Sigmoid colon (tissue), 6 donors: ENCODE measurements at regions not wholly inside any gene's neighbourhood (a gene's known extent, or its start where the extent isn't known, plus 50 kb on each side); places are given as distances from the start of the nearest gene placed in this dataset.

ENCODE experiments used
- DNase-seq: peaks from one replicate; pipeline ENCODE4 v3.0.0-alpha.2; 2019
- H3K27ac ChIP-seq, 4 donors: fragments of 200-600 bp; sonication (generic); one replicate each; pipeline ENCODE4 v1.5.1; 2016 to 2019; ENCODE audit warnings: mild to moderate bottlenecking in 1 of 4
- H3K27me3 ChIP-seq, 3 donors: fragments of 200-600 bp; sonication (generic); one replicate each; pipeline ENCODE4 v1.5.1; 2019; ENCODE audit warnings: mild to moderate bottlenecking in 1 of 3
- H3K36me3 ChIP-seq, 4 donors: fragments of 200-600 bp; sonication (generic); one replicate each; pipeline ENCODE4 v1.5.1; 2016 to 2019
- H3K4me1 ChIP-seq, 4 donors: fragments of 200-600 bp; sonication (generic); one replicate each; pipeline ENCODE4 v1.5.1; 2017 to 2019
- H3K4me3 ChIP-seq, 4 donors: fragments of 200-600 bp; sonication (generic); one replicate each; pipeline ENCODE4 v1.5.1; 2017 to 2019; ENCODE audit warnings: mild to moderate bottlenecking in 2 of 4, moderate library complexity in 1 of 4
- H3K9me3 ChIP-seq, 4 donors: fragments of 200-600 bp in 3 of 4; sonication (generic) in 3 of 4; one replicate each; pipeline versions ENCODE4 v1.5.1 to v1.6.1; 2013 to 2019
- EP300 ChIP-seq, 4 donors: sonication (generic); formaldehyde crosslinking; IDR thresholded peaks; one replicate each; pipeline ENCODE4 v1.6.1; 2017; ENCODE audit warnings: antibody characterized with exemption in 4 of 4
- POLR2A ChIP-seq, 2 donors: fragments of 450-650 bp; IDR thresholded peaks; one replicate each; pipeline ENCODE4 v1.6.1; 2016; ENCODE audit warnings: antibody characterized with exemption in 2 of 2, mild to moderate bottlenecking in 2 of 2, moderate library complexity in 2 of 2
- POLR2AphosphoS5 ChIP-seq, 4 donors: sonication (generic); formaldehyde crosslinking; IDR thresholded peaks; one replicate each; pipeline ENCODE4 v1.6.1; 2017; ENCODE audit warnings: antibody characterized with exemption in 4 of 4
- WGBS, 2 donors: extraction: QIAGEN DNeasy Blood & Tissue Kit; methylation state at CpG; one replicate each; pipeline ENCODE4 v1.1.7; 2013; 5-methylcytosine and 5-hydroxymethylcytosine counted together
- intact Hi-C: fragments of 100-400 bp; cut with DNase I; formaldehyde crosslinking; loops from one replicate; pipeline ENCODE4 v1.15.1; 2023
- TF ChIP-seq, protein P1 (sequence below), 4 experiments: fragments of 450-650 bp in 3 of 4; fragments of 200-600 bp in 1 of 4; IDR thresholded peaks; one replicate each; pipeline ENCODE4 v1.5.1; 2016 to 2019; ENCODE audit warnings: antibody characterized with exemption in 4 of 4, mild to moderate bottlenecking in 3 of 4, moderate library complexity in 2 of 4
- donor health status: healthy with polysubstance abuse.
- donor health status: healthy.

- peak; percentile 25 for DNase-seq
- TF ChIP-seq EP300 (IDR thresholded peaks at IDR 0.05) (no peak), POLR2A (IDR thresholded peaks at IDR 0.05) (no peak), POLR2AphosphoS5 (IDR thresholded peaks at IDR 0.05) (no peak)
- TF ChIP-seq, protein P1, sequence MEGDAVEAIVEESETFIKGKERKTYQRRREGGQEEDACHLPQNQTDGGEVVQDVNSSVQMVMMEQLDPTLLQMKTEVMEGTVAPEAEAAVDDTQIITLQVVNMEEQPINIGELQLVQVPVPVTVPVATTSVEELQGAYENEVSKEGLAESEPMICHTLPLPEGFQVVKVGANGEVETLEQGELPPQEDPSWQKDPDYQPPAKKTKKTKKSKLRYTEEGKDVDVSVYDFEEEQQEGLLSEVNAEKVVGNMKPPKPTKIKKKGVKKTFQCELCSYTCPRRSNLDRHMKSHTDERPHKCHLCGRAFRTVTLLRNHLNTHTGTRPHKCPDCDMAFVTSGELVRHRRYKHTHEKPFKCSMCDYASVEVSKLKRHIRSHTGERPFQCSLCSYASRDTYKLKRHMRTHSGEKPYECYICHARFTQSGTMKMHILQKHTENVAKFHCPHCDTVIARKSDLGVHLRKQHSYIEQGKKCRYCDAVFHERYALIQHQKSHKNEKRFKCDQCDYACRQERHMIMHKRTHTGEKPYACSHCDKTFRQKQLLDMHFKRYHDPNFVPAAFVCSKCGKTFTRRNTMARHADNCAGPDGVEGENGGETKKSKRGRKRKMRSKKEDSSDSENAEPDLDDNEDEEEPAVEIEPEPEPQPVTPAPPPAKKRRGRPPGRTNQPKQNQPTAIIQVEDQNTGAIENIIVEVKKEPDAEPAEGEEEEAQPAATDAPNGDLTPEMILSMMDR (IDR thresholded peaks at IDR 0.05) = no peak
Measured at GRCh38 chr18:79582978-79583377, 96.6 kb upstream of the CTDP1 start.

DNA sequence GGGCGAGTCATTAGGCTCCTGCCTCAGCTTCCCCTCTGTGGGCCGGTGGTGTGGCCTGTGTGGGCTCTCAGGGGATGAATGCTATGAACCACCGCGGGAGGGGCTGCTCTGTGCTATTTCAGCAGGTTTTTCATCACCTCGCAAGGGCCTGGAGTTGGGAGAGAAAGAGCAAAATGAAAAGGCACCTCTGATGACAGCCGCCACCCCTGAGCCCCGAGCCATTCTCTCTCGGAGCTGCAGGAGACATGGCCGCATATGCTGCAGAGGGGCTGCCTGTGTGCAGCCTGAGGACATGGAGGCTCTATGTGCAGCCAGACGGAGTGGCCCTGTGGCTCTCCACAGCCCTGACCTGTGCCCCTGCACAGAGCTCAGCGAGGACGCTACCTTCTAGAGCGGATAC lies 96.2 kb upstream of the CTDP1 start:
- Histone ChIP-seq H3K4me1 (peaks cover 0 to 19% (median 17%) of the 10 kb centered on the region in 4 donors), H3K36me3 (no peaks in the 10 kb centered on the region), H3K27me3 (no peaks in the 10 kb centered on the region), H3K27ac (no peak overlapping the region), H3K4me3 (no peak overlapping the region), H3K9me3 (no peaks in the 10 kb centered on the region)
- DNase-seq = no peak
- intact Hi-C loops = no loop called here
- WGBS, 2 donors = 91 to 95% methylated on average over 13 of the region's 13 CpGs
- no peak for TF ChIP-seq POLR2A (IDR thresholded peaks at IDR 0.05)
- no peak for TF ChIP-seq EP300 (IDR thresholded peaks at IDR 0.05)
- TF ChIP-seq POLR2AphosphoS5 (IDR thresholded peaks at IDR 0.05) = no peak
- TF ChIP-seq, protein P1 (IDR thresholded peaks at IDR 0.05) = no peak

More at GRCh38 chr18:79582978-79583377, 96.6 kb upstream of the CTDP1 start:
- no peaks in the 10 kb centered on the region for H3K9me3 ChIP-seq
- no peaks in the 10 kb centered on the region for H3K36me3 ChIP-seq
- no peak overlapping the region for H3K4me3 ChIP-seq
- intact Hi-C loops = no loop called here
- H3K4me1 ChIP-seq = peaks cover 0 to 18% (median 13%) of the 10 kb centered on the region in 4 donors
- 87 to 93% methylated on average over 8 of the region's 8 CpGs for WGBS, 2 donors
- H3K27ac ChIP-seq = no peak overlapping the region
- H3K27me3 ChIP-seq = no peaks in the 10 kb centered on the region

- DNase-seq = peak; percentile 44
- TF ChIP-seq POLR2AphosphoS5 (IDR thresholded peaks at IDR 0.05) (no peak), POLR2A (IDR thresholded peaks at IDR 0.05) (no peak), EP300 (IDR thresholded peaks at IDR 0.05) (no peak)
- TF ChIP-seq, protein P1 (IDR thresholded peaks at IDR 0.05) = no peak
- H3K27ac ChIP-seq = no peak overlapping the region
- 29 to 69% methylated on average over 15 of the region's 15 CpGs for WGBS, 2 donors
- H3K36me3 ChIP-seq = no peaks in the 10 kb centered on the region
- intact Hi-C loops = no loop called here
- peaks cover 0 to 23% (median 22%) of the 10 kb centered on the region in 4 donors for H3K4me1 ChIP-seq
- no peaks in the 10 kb centered on the region for H3K9me3 ChIP-seq
- no peak overlapping the region for H3K4me3 ChIP-seq
- no peaks in the 10 kb centered on the region for H3K27me3 ChIP-seq
Measured at GRCh38 chr18:79583984-79584401, 95.6 kb upstream of the CTDP1 start.

DNA sequence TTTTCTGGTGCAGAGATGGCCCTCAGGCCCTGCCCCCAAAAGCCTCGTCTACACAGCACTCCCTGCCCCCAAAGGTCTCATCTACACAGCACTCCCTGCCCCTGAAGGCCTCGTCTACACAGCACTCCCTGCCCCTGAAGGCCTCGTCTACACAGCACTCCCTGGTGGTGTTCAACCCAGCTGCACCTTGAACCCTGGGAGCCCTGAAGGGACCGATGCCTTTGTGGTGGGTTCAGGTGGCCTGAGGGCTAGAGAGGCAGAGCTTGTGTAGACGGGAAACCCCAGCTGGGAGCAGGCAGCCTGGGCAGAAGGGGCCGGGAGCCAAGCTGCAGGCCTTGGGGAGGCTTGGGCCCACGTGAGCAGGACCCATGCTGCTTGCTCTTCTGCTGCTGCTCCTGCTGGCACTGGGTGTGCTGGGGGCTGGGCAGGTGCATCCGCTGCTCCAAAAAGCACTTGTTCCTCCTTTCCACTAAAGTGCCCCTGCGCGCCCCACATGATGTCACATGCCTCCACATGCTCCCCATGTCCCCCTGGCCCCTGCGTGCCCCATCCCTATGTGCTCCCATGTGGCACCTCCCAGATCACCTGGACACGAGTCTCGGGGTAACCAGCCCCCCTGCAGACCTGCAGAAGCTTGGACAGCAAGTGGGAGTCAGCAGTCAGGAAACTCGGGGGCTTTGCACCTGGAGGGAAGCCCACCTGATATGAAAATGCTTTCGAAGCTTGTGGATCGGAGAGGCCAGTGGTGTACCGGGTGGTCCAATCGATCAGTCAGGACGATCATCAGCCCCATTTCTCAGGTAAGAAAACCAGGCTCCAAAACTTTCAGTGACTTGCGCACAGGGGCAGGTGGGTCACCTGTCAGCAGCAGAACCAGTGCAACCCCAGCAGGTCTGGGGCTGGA lies 94.9 kb upstream of the CTDP1 start:
- no peak overlapping the region for H3K27ac ChIP-seq
- peak; percentile 54 for DNase-seq
- no peaks in the 10 kb centered on the region for H3K9me3 ChIP-seq
- H3K4me1 ChIP-seq = peaks cover 0 to 30% (median 29%) of the 10 kb centered on the region in 4 donors
- WGBS, 2 donors = 76 to 77% methylated on average over 20 of the region's 20 CpGs
- H3K27me3 ChIP-seq = no peaks in the 10 kb centered on the region
- TF ChIP-seq EP300 (IDR thresholded peaks at IDR 0.05) (no peak), POLR2A (IDR thresholded peaks at IDR 0.05) (no peak), POLR2AphosphoS5 (IDR thresholded peaks at IDR 0.05) (no peak)
- TF ChIP-seq, protein P1 (IDR thresholded peaks at IDR 0.05) = no peak
- intact Hi-C loops = loop anchor here (5.0 kb wide), 1 partner anchor 192 kb away; no protein-coding TSS in a partner anchor
- no peaks in the 10 kb centered on the region for H3K36me3 ChIP-seq
- H3K4me3 ChIP-seq = no peak overlapping the region
